Adipocyte (in vitro differentiated cells): ENCODE measurements at regions not wholly inside any gene's neighbourhood (a gene's known extent, or its start where the extent isn't known, plus 50 kb on each side); places are given as distances from the start of the nearest gene placed in this dataset.
"Not testable (repeated sequence)": the region's sequence is repeated elsewhere in the genome, so short reads cannot be mapped to it uniquely, and the experiment has no call there.

Source experiments
- DNase-seq: peaks from one replicate; pipeline ENCODE4 v3.0.0-alpha.2; 2015; ENCODE audit warnings: low read depth
- H3K27me3 ChIP-seq: replicated peaks from 2 replicates; pipeline ENCODE4 v1.7.0; 2013; ENCODE audit warnings: mild to moderate bottlenecking, low read length, moderate library complexity; ENCODE audit not compliant: control insufficient read depth, insufficient read depth
- H3K36me3 ChIP-seq: 2 replicates; pipeline ENCODE4 v1.7.0; 2013; ENCODE audit warnings: low read length, mild to moderate bottlenecking, moderate library complexity; ENCODE audit not compliant: control insufficient read depth, insufficient read depth, severe bottlenecking
- H3K4me1 ChIP-seq: 2 replicates; pipeline ENCODE4 v1.7.0; 2013; ENCODE audit warnings: mild to moderate bottlenecking, low read length, moderate library complexity; ENCODE audit not compliant: control insufficient read depth, insufficient read depth
- H3K4me3 ChIP-seq: 2 replicates; pipeline ENCODE4 v1.7.0; 2013; ENCODE audit warnings: mild to moderate bottlenecking, low read length, moderate library complexity
- H3K9ac ChIP-seq: 2 replicates; pipeline ENCODE4 v1.7.0; 2013; ENCODE audit warnings: mild to moderate bottlenecking, low read length, moderate library complexity
- H3K9me3 ChIP-seq: 2 replicates; pipeline ENCODE4 v1.7.0; 2013; ENCODE audit warnings: mild to moderate bottlenecking, low read length, moderate library complexity; ENCODE audit not compliant: control insufficient read depth

GRCh38 chr9:42288002-42288864, 104.8 kb downstream of the SPATA31A6 start:
- H3K4me1 ChIP-seq, H3K9me3 ChIP-seq, H3K4me3 ChIP-seq, H3K9ac ChIP-seq, DNase-seq, H3K36me3 ChIP-seq, H3K27me3 ChIP-seq: not testable (repeated sequence)

DNA sequence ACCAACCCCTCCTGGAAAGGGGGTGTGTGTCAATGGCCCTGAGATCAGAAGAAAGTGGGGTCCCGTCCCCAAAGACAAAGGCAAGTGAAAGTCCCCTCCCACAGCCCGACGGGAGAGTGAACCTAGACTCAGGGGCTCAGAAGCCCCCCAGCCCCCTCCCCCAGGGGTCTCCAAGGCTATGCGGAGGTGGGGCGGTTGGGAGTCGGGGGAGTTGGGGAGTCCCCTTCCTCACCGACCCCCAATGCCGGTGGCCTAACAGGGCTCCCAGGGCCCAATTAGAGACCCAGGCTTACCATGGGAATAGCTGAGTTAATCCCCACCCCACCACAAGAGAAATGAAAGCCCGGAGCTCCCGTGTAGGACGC, 105.4 kb downstream of the SPATA31A6 start:
- not testable (repeated sequence) for H3K27me3 ChIP-seq, H3K9ac ChIP-seq, H3K36me3 ChIP-seq, H3K9me3 ChIP-seq, DNase-seq, H3K4me3 ChIP-seq, H3K4me1 ChIP-seq

DNA sequence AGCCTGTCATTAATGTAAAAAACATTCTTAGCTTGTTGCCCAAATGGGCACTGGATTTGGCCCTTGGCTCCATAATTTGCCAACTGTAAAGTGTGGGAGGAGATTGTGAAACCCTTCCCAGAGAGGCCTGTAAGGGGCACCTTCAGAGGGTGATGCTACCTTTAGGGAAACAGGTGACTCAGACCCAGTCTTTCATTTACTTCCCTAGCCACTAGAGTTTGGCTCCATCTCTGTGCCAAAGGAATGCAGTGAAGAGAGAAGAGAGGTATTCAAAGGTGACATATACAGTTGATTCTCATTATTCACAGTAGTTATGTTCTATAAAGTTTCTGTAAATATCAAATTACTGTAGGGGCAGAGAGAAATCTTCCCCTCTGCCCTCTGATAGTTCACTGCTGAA, 116.7 kb downstream of the SPATA31A6 start:
- H3K36me3 ChIP-seq, H3K27me3 ChIP-seq, H3K4me3 ChIP-seq, H3K4me1 ChIP-seq, H3K9me3 ChIP-seq, H3K9ac ChIP-seq, DNase-seq: not testable (repeated sequence)

DNA sequence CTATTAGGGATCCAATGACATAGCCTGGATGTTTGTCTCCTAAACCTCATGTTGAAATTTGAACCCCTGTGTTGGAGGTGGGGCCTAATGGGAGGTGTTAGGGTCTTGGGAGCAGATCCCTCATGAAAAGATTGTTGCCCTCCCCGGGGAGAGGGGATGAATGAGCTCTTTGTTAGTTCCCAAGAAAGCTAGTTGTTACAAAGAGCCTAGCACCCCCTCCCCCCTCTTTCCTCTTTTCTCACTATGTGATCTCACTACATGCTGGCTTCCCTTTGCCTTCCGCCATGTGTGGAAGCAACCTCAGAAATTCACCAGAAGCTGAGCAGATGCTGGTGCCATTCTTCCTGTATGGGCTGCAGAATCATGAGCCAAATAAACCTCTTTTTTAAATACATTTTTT, 123.2 kb downstream of the SPATA31A6 start:
- not testable (repeated sequence) for H3K4me1 ChIP-seq, H3K36me3 ChIP-seq, H3K4me3 ChIP-seq, H3K27me3 ChIP-seq, H3K9ac ChIP-seq, DNase-seq, H3K9me3 ChIP-seq

DNA sequence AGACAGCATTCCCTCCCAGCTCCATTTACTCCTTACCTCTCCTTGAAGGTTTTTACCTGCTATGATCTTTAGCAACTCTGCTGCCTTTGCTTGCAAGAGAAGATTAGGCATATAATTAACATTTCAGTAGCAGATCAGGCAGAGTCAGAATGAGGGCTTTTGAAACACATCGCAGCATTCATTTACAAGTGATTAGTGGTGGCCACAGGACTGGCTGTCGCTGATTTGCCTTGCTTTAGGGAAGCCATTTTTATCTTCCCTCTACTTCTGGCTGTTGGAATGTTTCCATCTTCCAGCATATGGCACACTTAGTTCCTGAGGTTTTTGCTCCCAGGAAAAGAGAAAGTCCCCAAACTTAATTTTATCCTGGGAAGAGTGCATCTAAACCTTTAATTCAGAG, 124.0 kb downstream of the SPATA31A6 start:
- H3K9ac ChIP-seq, DNase-seq, H3K4me3 ChIP-seq, H3K36me3 ChIP-seq, H3K27me3 ChIP-seq, H3K4me1 ChIP-seq, H3K9me3 ChIP-seq: not testable (repeated sequence)

- not testable (repeated sequence) for H3K4me3 ChIP-seq, H3K4me1 ChIP-seq, DNase-seq, H3K9me3 ChIP-seq, H3K9ac ChIP-seq, H3K27me3 ChIP-seq, H3K36me3 ChIP-seq
Observed at GRCh38 chr9:42310972-42311371, 127.5 kb downstream of the SPATA31A6 start.

GRCh38 chr9:42316026-42316425, 132.6 kb downstream of the SPATA31A6 start:
- H3K9ac ChIP-seq, H3K36me3 ChIP-seq, H3K4me1 ChIP-seq, H3K4me3 ChIP-seq, H3K9me3 ChIP-seq, DNase-seq, H3K27me3 ChIP-seq: not testable (repeated sequence)

GRCh38 chr9:42317677-42318076, 134.2 kb downstream of the SPATA31A6 start:
- H3K4me1 ChIP-seq, H3K4me3 ChIP-seq, H3K9me3 ChIP-seq, H3K9ac ChIP-seq, H3K36me3 ChIP-seq, DNase-seq, H3K27me3 ChIP-seq: not testable (repeated sequence)

- not testable (repeated sequence) for H3K27me3 ChIP-seq, H3K9ac ChIP-seq, H3K4me1 ChIP-seq, H3K4me3 ChIP-seq, DNase-seq, H3K36me3 ChIP-seq, H3K9me3 ChIP-seq
Observed at GRCh38 chr9:42323084-42323809, 139.8 kb downstream of the SPATA31A6 start.

DNA sequence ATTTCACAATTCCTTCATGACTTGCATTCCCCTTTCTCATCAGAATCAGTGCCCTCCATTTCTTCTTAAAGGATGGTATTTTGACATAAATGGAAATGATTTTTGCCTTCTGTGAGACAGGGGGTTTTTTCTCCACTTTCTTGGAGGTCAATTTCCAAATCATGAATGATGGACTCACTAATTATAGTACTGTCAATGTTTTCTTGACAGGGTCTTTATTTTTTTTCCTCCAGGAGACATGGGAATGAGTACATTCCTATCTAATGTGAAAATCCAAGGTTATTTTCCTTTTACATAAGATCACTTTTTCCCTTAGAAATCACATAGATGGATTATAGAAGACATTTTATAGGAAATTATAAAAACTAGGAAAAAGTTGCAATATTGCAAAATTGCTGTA, 141.7 kb downstream of the SPATA31A6 start:
- H3K27me3 ChIP-seq, H3K9me3 ChIP-seq, H3K4me3 ChIP-seq, DNase-seq, H3K36me3 ChIP-seq, H3K4me1 ChIP-seq, H3K9ac ChIP-seq: not testable (repeated sequence)

DNA sequence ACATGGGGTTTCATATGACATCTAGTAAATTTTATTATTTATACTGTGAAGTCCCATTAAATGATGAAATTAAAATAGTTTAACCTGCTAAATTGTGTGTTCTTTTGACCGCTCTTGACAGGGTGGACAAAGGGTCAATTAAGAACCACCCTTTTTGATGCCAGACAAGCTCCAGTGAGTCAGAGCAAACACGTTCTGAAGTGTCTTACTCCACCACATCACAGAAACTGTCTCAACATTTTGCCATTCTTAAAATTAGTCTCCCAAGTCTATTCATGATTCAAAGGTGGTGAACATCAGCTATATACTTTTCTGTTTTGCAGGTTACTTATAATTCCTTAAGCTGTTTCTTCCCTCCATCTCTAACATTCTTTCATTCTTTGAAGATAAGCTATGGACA, 142.1 kb downstream of the SPATA31A6 start:
- not testable (repeated sequence) for H3K27me3 ChIP-seq, H3K4me1 ChIP-seq, H3K9ac ChIP-seq, H3K4me3 ChIP-seq, DNase-seq, H3K9me3 ChIP-seq, H3K36me3 ChIP-seq
